GM12878 (cell line): ENCODE measurements at regions not wholly inside any gene's neighbourhood (a gene's known extent, or its start where the extent isn't known, plus 50 kb on each side); places are given as distances from the start of the nearest gene placed in this dataset.

Experiments
- ATAC-seq: fragments of 200-7000 bp; cut with Tn5 transposase; 3 replicates; pipeline ENCODE4 v1.9.1; 2020; ENCODE audit warnings: mild to moderate bottlenecking, moderate library complexity
- BruUV-seq: library from RNA; stranded (reverse); fragments of 400-500 nt; replicated peaks from 2 replicates; lab custom pipeline; 2021; lab: Mats Ljungman, UMichigan
- CTCF ChIA-PET: fragments of 300-600 bp; sonication (Branson Sonifier 250); formaldehyde crosslinking; extraction: SDS; loops from one replicate; lab custom pipeline; 2021; ENCODE audit warnings: inconsistent platforms; lab: Yijun Ruan, JAX
- POLR2A ChIA-PET: fragments of 350-600 bp; formaldehyde crosslinking; extraction: SDS; loops from one replicate; lab custom pipeline; 2021; ENCODE audit warnings: inconsistent platforms; lab: Charles Lee
- RAD21 ChIA-PET: fragments of 300-600 bp; sonication (Branson Sonifier 250); formaldehyde crosslinking; loops from one replicate; lab custom pipeline; 2023; ENCODE audit warnings: antibody characterized with exemption; ENCODE audit not compliant: unreplicated experiment; lab: Charles Lee
- SMC1A ChIA-PET: fragments of 300-600 bp; sonication (Branson Sonifier 250); formaldehyde crosslinking; loops from one replicate; lab custom pipeline; 2023; ENCODE audit not compliant: unreplicated experiment, uncharacterized antibody; lab: Charles Lee
- DNase-seq: peaks from one replicate; pipeline ENCODE4 v3.0.0-alpha.2; 2011; ENCODE audit warnings: low read depth, low spot score
- FAIRE-seq: peaks from 3 replicates; lab custom pipeline; 2011; peaks lifted over from hg19 to GRCh38; lab: Jason Lieb, UNC
- H2AFZ ChIP-seq: 2 replicates; pipeline ENCODE4 v1.6.0; 2011; ENCODE audit warnings: low read depth, low read length, control low read depth; ENCODE audit not compliant: control insufficient read depth
- H3K27ac ChIP-seq: 2 replicates; pipeline ENCODE4 v1.5.1; 2011; ENCODE audit warnings: control low read depth; ENCODE audit not compliant: control insufficient read depth, insufficient read depth
- H3K27me3 ChIP-seq, 2 experiments: replicated peaks in 1 of 2; 2 replicates each; pipeline versions ENCODE4 v1.6.0 to v1.6.1; 2011; ENCODE audit warnings: low read length in 1 of 2; ENCODE audit not compliant: control insufficient read depth in 2 of 2, insufficient read depth in 2 of 2
- H3K36me3 ChIP-seq, 2 experiments: 2 replicates each; pipeline ENCODE4 v1.5.1; 2011; ENCODE audit warnings: low read length in 1 of 2; ENCODE audit not compliant: control insufficient read depth in 2 of 2, insufficient read depth in 2 of 2
- H3K4me1 ChIP-seq: 2 replicates; pipeline ENCODE4 v1.6.1; 2011; ENCODE audit warnings: mild to moderate bottlenecking, low read length, moderate library complexity, mixed read lengths; ENCODE audit not compliant: control insufficient read depth, insufficient read depth
- H3K4me2 ChIP-seq: 2 replicates; pipeline ENCODE4 v1.6.0; 2011; ENCODE audit warnings: control low read depth; ENCODE audit not compliant: control insufficient read depth, insufficient read depth
- H3K4me3 ChIP-seq: fragments of 200-600 bp; sonication (generic); 2 replicates; pipeline ENCODE4 v1.5.1; 2016
- H3K79me2 ChIP-seq: 2 replicates; pipeline ENCODE4 v1.6.0; 2011; ENCODE audit warnings: low read length; ENCODE audit not compliant: control insufficient read depth, insufficient read depth
- H3K9ac ChIP-seq: 2 replicates; pipeline ENCODE4 v1.8.0; 2011; ENCODE audit warnings: low read length, control low read depth, mixed read lengths; ENCODE audit not compliant: control insufficient read depth, insufficient read depth
- H3K9me3 ChIP-seq: replicated peaks from 3 replicates; pipeline ENCODE4 v1.5.1; 2011; ENCODE audit warnings: mild to moderate bottlenecking, low read length; ENCODE audit not compliant: control insufficient read depth, insufficient read depth
- H4K20me1 ChIP-seq: 2 replicates; pipeline ENCODE4 v1.6.0; 2011; ENCODE audit not compliant: control insufficient read depth, insufficient read depth
- BHLHE40 ChIP-seq, 2 experiments: fragments of 450-650 bp in 1 of 2; IDR thresholded peaks; 2 replicates each; pipeline ENCODE4 v1.6.1; 2011 to 2017; ENCODE audit warnings: low read depth in 2 of 2, borderline replicate concordance in 1 of 2, improper control_type of control experiment in 1 of 2, low read length in 1 of 2, mild to moderate bottlenecking in 1 of 2
- KDM1A ChIP-seq: fragments of 200-600 bp; sonication (generic); IDR thresholded peaks from 2 replicates; pipeline ENCODE4 v1.6.1; 2016; ENCODE audit warnings: borderline replicate concordance
- RAD21 ChIP-seq: IDR thresholded peaks from 2 replicates; pipeline ENCODE4 v1.6.1; 2011; ENCODE audit warnings: mild to moderate bottlenecking, low read depth, low read length, moderate library complexity; ENCODE audit not compliant: insufficient read depth
- SMARCA5 ChIP-seq: fragments of 450-650 bp; IDR thresholded peaks from 2 replicates; pipeline ENCODE4 v1.6.1; 2017; ENCODE audit warnings: mild to moderate bottlenecking
- SMC3 ChIP-seq: IDR thresholded peaks from 2 replicates; pipeline ENCODE4 v1.6.1; 2011; ENCODE audit warnings: low read length, improper control_type of control experiment, borderline replicate concordance
- YY1 ChIP-seq: IDR thresholded peaks from 2 replicates; pipeline ENCODE4 v1.6.1; 2011; ENCODE audit warnings: low read depth, mild to moderate bottlenecking, low read length
- ZZZ3 ChIP-seq: IDR thresholded peaks from 2 replicates; pipeline ENCODE4 v1.6.1; 2011; ENCODE audit warnings: low read depth; ENCODE audit not compliant: control insufficient read depth, insufficient read length
- WGBS: methylation state at CpG from one replicate; pipeline ENCODE4 v1.1.6; 2016; ENCODE audit warnings: low lambda C conversion rate; ENCODE audit not compliant: insufficient replicate concordance, insufficient coverage; ENCODE audit errors: missing lambda C conversion rate; 5-methylcytosine and 5-hydroxymethylcytosine counted together
- in situ Hi-C: fragments of 300-500 bp; cut with MboI; formaldehyde crosslinking; loops from 9 replicates; pipeline ENCODE4 v1.14.3; 2018; ENCODE audit warnings: mixed read lengths
- intact Hi-C: fragments of 100-400 bp; cut with micrococcal nuclease; formaldehyde crosslinking; loops from one replicate; pipeline ENCODE4 v1.14.2; 2022; ENCODE audit not compliant: unreplicated experiment
- TF ChIP-seq, protein P1 (sequence below): fragments of 450-650 bp; formaldehyde crosslinking; IDR thresholded peaks from 2 replicates; pipeline ENCODE4 v1.5.0; 2022; ENCODE audit warnings: mild to moderate bottlenecking, missing genetic modification characterization
- TF ChIP-seq, protein P2 (sequence below), 3 experiments: IDR thresholded peaks in 2 of 3; conservative IDR thresholded peaks in 1 of 3; 2 replicates each; pipeline ENCODE4 v1.5.1; 2011; ENCODE audit warnings: low read depth in 3 of 3, low read length in 3 of 3, mild to moderate bottlenecking in 3 of 3, control low read depth in 2 of 3, moderate library complexity in 2 of 3, inconsistent platforms in 1 of 3, mixed read lengths in 1 of 3; ENCODE audit not compliant: control insufficient read depth in 2 of 3, insufficient read depth in 1 of 3; ENCODE audit errors: extremely low read depth in 1 of 3
- TF ChIP-seq, protein P3 (sequence below): IDR thresholded peaks from 2 replicates; pipeline ENCODE4 v1.6.1; 2011; ENCODE audit warnings: borderline replicate concordance, low read depth, mild to moderate bottlenecking, moderate library complexity, mixed read lengths, low read length; ENCODE audit not compliant: insufficient read depth; ENCODE audit errors: extremely low read length

DNA sequence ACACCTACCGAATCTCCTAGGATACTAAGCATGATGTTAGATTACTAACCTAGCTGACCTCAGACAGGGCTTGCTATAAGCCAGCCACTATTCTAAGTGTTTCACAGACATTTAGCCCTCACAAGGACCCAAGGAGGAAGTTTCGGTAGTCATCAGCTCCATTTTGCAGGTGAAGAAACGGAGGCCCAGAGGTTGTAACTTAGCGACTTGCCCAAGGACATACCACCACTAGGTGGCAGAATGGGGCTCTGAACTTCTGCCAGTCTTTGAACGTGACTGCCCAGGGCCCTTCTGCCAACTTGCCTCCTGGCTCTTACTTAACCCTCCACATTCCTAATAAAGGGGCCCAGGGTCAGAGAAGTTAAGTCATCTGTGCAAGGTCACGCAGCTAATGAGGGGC is 283.5 kb downstream of the C1orf94 start:
- H3K9me3 ChIP-seq, result no peaks in the 10 kb centered on the region
- no TSS peak for BruUV-seq
- FAIRE-seq (peak; percentile 91), ATAC-seq (peak; percentile 90), DNase-seq (peak; percentile 31)
- no peaks in the 10 kb centered on the region; the same call in 1 of the 2 replicates for H3K4me1 ChIP-seq
- H4K20me1 ChIP-seq, result no peaks in the 10 kb centered on the region
- WGBS, result 19% methylated on average over 6 of the region's 6 CpGs
- H3K9ac ChIP-seq, result no peak overlapping the region
- ChIA-PET CTCF (interaction anchor here (0.7 to 9.0 kb wide), 44 partner anchors 9 to 725 kb away, joined by 3 to 311 read pairs (median 4); partner anchors contain the start of gene SMIM12), POLR2A (interaction anchor here (0.7 to 1.7 kb wide), 4 partner anchors 71 to 136 kb away, joined by 3 to 5 read pairs (median 4); no protein-coding TSS in a partner anchor), SMC1A (interaction anchor here (0.6 to 10.7 kb wide), 26 partner anchors 9 to 583 kb away, joined by 3 to 203 read pairs (median 4); no protein-coding TSS in a partner anchor), RAD21 (interaction anchor here (0.7 to 4.8 kb wide), 20 partner anchors 12 to 282 kb away, joined by 3 to 108 read pairs (median 4); no protein-coding TSS in a partner anchor)
- in situ Hi-C loops (loop anchor here (5.0 to 10.0 kb wide), 2 partner anchors 65 to 137 kb away; no protein-coding TSS in a partner anchor), intact Hi-C loops (loop anchor here (1.0 to 5.0 kb wide), 4 partner anchors 72 to 282 kb away; no protein-coding TSS in a partner anchor)
- peak; percentile 80 for TF ChIP-seq RAD21
- no peak for TF ChIP-seq KDM1A
- TF ChIP-seq SMC3, result peak; percentile 93
- peak; percentile 83 for TF ChIP-seq SMARCA5
- TF ChIP-seq ZZZ3, result no peak
- TF ChIP-seq, protein P1, sequence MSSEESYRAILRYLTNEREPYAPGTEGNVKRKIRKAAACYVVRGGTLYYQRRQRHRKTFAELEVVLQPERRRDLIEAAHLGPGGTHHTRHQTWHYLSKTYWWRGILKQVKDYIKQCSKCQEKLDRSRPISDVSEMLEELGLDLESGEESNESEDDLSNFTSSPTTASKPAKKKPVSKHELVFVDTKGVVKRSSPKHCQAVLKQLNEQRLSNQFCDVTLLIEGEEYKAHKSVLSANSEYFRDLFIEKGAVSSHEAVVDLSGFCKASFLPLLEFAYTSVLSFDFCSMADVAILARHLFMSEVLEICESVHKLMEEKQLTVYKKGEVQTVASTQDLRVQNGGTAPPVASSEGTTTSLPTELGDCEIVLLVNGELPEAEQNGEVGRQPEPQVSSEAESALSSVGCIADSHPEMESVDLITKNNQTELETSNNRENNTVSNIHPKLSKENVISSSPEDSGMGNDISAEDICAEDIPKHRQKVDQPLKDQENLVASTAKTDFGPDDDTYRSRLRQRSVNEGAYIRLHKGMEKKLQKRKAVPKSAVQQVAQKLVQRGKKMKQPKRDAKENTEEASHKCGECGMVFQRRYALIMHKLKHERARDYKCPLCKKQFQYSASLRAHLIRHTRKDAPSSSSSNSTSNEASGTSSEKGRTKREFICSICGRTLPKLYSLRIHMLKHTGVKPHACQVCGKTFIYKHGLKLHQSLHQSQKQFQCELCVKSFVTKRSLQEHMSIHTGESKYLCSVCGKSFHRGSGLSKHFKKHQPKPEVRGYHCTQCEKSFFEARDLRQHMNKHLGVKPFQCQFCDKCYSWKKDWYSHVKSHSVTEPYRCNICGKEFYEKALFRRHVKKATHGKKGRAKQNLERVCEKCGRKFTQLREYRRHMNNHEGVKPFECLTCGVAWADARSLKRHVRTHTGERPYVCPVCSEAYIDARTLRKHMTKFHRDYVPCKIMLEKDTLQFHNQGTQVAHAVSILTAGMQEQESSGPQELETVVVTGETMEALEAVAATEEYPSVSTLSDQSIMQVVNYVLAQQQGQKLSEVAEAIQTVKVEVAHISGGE, result no peak
- TF ChIP-seq, protein P2, sequence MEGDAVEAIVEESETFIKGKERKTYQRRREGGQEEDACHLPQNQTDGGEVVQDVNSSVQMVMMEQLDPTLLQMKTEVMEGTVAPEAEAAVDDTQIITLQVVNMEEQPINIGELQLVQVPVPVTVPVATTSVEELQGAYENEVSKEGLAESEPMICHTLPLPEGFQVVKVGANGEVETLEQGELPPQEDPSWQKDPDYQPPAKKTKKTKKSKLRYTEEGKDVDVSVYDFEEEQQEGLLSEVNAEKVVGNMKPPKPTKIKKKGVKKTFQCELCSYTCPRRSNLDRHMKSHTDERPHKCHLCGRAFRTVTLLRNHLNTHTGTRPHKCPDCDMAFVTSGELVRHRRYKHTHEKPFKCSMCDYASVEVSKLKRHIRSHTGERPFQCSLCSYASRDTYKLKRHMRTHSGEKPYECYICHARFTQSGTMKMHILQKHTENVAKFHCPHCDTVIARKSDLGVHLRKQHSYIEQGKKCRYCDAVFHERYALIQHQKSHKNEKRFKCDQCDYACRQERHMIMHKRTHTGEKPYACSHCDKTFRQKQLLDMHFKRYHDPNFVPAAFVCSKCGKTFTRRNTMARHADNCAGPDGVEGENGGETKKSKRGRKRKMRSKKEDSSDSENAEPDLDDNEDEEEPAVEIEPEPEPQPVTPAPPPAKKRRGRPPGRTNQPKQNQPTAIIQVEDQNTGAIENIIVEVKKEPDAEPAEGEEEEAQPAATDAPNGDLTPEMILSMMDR (IDR thresholded peaks at IDR 0.05 in 2 of 3, conservative IDR thresholded peaks at IDR 0.05 in 1 of 3; ENCODE audit: control insufficient read depth in 2 of 3, extremely low read depth in 1 of 3, insufficient read depth in 1 of 3, low read depth in 3 of 3, low read length in 3 of 3), result peak; percentile 74 to 84 (median 80)
- TF ChIP-seq YY1, result peak; percentile 42; the same call in 1 of the 2 replicates
- TF ChIP-seq, protein P3, sequence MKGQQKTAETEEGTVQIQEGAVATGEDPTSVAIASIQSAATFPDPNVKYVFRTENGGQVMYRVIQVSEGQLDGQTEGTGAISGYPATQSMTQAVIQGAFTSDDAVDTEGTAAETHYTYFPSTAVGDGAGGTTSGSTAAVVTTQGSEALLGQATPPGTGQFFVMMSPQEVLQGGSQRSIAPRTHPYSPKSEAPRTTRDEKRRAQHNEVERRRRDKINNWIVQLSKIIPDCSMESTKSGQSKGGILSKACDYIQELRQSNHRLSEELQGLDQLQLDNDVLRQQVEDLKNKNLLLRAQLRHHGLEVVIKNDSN, result no peak
- TF ChIP-seq BHLHE40 (IDR thresholded peaks at IDR 0.05; ENCODE audit: borderline replicate concordance in 1 of 2, low read depth in 2 of 2, low read length in 1 of 2), result peak; percentile 76 to 84
- no peak overlapping the region for H3K27ac ChIP-seq
- H3K4me2 ChIP-seq, result no peak overlapping the region
- H3K4me3 ChIP-seq, result no peak overlapping the region
- H2AFZ ChIP-seq, result peak overlapping the region; percentile 38
- no peaks in the 10 kb centered on the region for H3K79me2 ChIP-seq
- H3K36me3 ChIP-seq, result no peaks in the 10 kb centered on the region
- no peaks in the 10 kb centered on the region for H3K27me3 ChIP-seq
